ENCODE measurements at regions not wholly inside any gene's neighbourhood (a gene's known extent, or its start where the extent isn't known, plus 50 kb on each side); places are given as distances from the start of the nearest gene placed in this dataset.
"Not testable (repeated sequence)": the region's sequence is repeated elsewhere in the genome, so short reads cannot be mapped to it uniquely, and the experiment has no call there.

GRCh38 chr7:131035088-131035770 lies 292.4 kb upstream of the MKLN1 start:
- WGBS, 2 donors, result 84 to 91% methylated on average over 8 of the region's 8 CpGs
- Histone ChIP-seq H3K4me1 (peaks cover 72 to 73% of the 10 kb centered on the region in 2 donors), H3K4me3 (replicated peaks in 1 of 3) (no peak overlapping the region), H3K9me3 (no peaks in the 10 kb centered on the region), H3K27ac (peak overlapping the region; percentile 40 to 68 (median 66)), H3K27me3 (no peaks in the 10 kb centered on the region), H3K36me3 (no peaks in the 10 kb centered on the region)
- intact Hi-C loops (cut with DNase I), result no loop called here
- no peak for DNase-seq
- TF ChIP-seq, protein P1, sequence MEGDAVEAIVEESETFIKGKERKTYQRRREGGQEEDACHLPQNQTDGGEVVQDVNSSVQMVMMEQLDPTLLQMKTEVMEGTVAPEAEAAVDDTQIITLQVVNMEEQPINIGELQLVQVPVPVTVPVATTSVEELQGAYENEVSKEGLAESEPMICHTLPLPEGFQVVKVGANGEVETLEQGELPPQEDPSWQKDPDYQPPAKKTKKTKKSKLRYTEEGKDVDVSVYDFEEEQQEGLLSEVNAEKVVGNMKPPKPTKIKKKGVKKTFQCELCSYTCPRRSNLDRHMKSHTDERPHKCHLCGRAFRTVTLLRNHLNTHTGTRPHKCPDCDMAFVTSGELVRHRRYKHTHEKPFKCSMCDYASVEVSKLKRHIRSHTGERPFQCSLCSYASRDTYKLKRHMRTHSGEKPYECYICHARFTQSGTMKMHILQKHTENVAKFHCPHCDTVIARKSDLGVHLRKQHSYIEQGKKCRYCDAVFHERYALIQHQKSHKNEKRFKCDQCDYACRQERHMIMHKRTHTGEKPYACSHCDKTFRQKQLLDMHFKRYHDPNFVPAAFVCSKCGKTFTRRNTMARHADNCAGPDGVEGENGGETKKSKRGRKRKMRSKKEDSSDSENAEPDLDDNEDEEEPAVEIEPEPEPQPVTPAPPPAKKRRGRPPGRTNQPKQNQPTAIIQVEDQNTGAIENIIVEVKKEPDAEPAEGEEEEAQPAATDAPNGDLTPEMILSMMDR (IDR thresholded peaks at IDR 0.05), result no peak
- TF ChIP-seq POLR2A (IDR thresholded peaks at IDR 0.05), result no peak

- Histone ChIP-seq H3K4me1 (peaks cover 68 to 70% of the 10 kb centered on the region in 2 donors), H3K27ac (peak overlapping the region in 1 of 3 donors; percentile 78), H3K9me3 (no peaks in the 10 kb centered on the region), H3K4me3 (replicated peaks in 1 of 3) (no peak overlapping the region), H3K36me3 (no peaks in the 10 kb centered on the region), H3K27me3 (no peaks in the 10 kb centered on the region)
- no peak for TF ChIP-seq POLR2A (IDR thresholded peaks at IDR 0.05)
- TF ChIP-seq, protein P1 (IDR thresholded peaks at IDR 0.05), result no peak
- DNase-seq, result no peak
- 94 to 95% methylated on average over 3 of the region's 3 CpGs for WGBS, 2 donors
- intact Hi-C loops (cut with DNase I), result no loop called here
Measured at GRCh38 chr7:131038153-131038552, 289.5 kb upstream of the MKLN1 start.

DNA sequence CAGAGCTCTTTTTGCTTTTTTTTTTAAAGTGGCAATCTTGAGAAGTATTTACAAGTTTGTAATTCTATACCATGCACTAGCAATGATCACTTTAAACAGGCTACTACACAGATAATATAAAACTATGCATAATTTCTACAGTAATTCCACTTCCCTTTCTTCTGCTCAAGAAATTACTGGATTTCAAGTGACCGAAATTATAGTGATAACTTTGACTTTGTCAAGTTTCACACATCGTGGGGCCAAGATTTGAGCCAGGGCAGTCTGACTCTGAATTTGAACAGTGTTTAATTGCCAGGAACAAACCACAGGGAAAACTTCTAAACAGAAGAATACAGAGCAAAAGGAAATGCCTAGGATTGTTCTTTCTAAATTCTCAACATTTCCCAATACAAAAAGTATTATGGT lies 288.3 kb upstream of the MKLN1 start:
- TF ChIP-seq, protein P1 (IDR thresholded peaks at IDR 0.05), result no peak
- no peak for TF ChIP-seq POLR2A (IDR thresholded peaks at IDR 0.05)
- Histone ChIP-seq H3K4me3 (replicated peaks in 1 of 3) (no peak overlapping the region), H3K27ac (peak overlapping the region; percentile 0 to 78 (median 3)), H3K36me3 (no peaks in the 10 kb centered on the region), H3K27me3 (no peaks in the 10 kb centered on the region), H3K4me1 (peaks cover 62% of the 10 kb centered on the region in 2 donors), H3K9me3 (no peaks in the 10 kb centered on the region)
- 50 to 54% methylated on average over 2 of the region's 2 CpGs for WGBS, 2 donors
- DNase-seq, result no peak
- intact Hi-C loops (cut with DNase I), result no loop called here

GRCh38 chr7:131039836-131040235 lies 287.8 kb upstream of the MKLN1 start:
- no peaks in the 10 kb centered on the region for H3K27me3 ChIP-seq
- H3K27ac ChIP-seq, result peak overlapping the region in 2 of 3 donors; percentile 3 to 78
- peaks cover 57 to 58% of the 10 kb centered on the region in 2 donors for H3K4me1 ChIP-seq

GRCh38 chr7:131040467-131040932 lies 287.2 kb upstream of the MKLN1 start:
- no peaks in the 10 kb centered on the region for H3K27me3 ChIP-seq
- TF ChIP-seq, protein P1 (IDR thresholded peaks at IDR 0.05), result peak; percentile 32 to 88 (median 86)
- TF ChIP-seq POLR2A (IDR thresholded peaks at IDR 0.05), result no peak
- no peak overlapping the region for H3K4me3 ChIP-seq (replicated peaks in 1 of 3)
- peaks cover 53 to 54% of the 10 kb centered on the region in 2 donors for H3K4me1 ChIP-seq
- intact Hi-C loops (cut with DNase I), result no loop called here
- WGBS, 2 donors, result 3 to 8% methylated on average over 6 of the region's 6 CpGs
- H3K36me3 ChIP-seq, result no peaks in the 10 kb centered on the region
- H3K27ac ChIP-seq, result peak overlapping the region in 2 of 3 donors; percentile 0 to 78
- H3K9me3 ChIP-seq, result no peaks in the 10 kb centered on the region
- DNase-seq, result peak; percentile 55 to 59

More at GRCh38 chr7:131039836-131040235, 287.8 kb upstream of the MKLN1 start:
- Histone ChIP-seq H3K4me3 (replicated peaks in 1 of 3) (no peak overlapping the region), H3K36me3 (no peaks in the 10 kb centered on the region), H3K9me3 (no peaks in the 10 kb centered on the region)
- no peak for TF ChIP-seq POLR2A (IDR thresholded peaks at IDR 0.05)
- TF ChIP-seq, protein P1 (IDR thresholded peaks at IDR 0.05), result no peak
- DNase-seq, result no peak
- intact Hi-C loops (cut with DNase I), result no loop called here
- WGBS, 2 donors, result 85 to 86% methylated on average over 3 of the region's 3 CpGs

DNA sequence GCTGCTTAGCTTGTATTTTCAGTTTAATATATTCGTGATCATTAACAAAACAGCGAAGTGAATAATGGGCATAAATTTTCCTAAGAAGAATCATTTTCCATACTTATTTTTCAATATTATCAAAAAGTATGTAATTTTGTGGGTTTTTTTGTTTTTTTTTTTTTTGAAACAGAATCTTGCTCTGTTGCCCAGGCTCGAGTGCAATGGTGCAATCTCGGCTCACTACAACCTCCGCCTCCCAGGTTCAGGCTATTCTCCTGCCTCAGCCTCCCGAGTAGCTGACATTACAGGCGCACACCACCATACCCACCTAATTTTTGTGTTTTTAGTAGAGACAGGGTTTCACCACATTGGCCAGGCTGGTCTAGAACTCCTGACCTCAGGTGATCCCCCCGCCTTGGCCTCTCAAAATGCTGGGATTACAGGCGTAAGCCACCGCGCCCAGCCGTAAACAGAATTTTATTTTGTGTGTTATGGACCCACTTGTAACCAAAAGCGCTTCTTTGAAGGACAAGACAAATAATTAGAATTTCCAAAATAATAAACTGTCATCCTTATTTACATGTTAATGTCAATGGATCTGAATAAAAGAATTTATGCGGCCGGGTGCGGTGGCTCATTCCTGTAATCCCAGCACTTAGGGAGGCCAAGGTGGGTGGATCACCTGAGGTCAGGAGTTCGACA lies 286.5 kb upstream of the MKLN1 start:
- DNase-seq; intact Hi-C loops (cut with DNase I); H3K4me3 ChIP-seq (replicated peaks in 1 of 3); H3K27me3 ChIP-seq; H3K36me3 ChIP-seq; H3K9me3 ChIP-seq: not testable (repeated sequence)
- WGBS, 2 donors, result 97 to 98% methylated on average over 17 of the region's 17 CpGs
- H3K4me1 ChIP-seq, result peaks cover 53 to 54% of the 10 kb centered on the region in 2 donors
- peak overlapping the region in 1 of 3 donors; percentile 78 for H3K27ac ChIP-seq
